ENCODE measurements at regions not wholly inside any gene's neighbourhood (a gene's known extent, or its start where the extent isn't known, plus 50 kb on each side); places are given as distances from the start of the nearest gene placed in this dataset.

DNA sequence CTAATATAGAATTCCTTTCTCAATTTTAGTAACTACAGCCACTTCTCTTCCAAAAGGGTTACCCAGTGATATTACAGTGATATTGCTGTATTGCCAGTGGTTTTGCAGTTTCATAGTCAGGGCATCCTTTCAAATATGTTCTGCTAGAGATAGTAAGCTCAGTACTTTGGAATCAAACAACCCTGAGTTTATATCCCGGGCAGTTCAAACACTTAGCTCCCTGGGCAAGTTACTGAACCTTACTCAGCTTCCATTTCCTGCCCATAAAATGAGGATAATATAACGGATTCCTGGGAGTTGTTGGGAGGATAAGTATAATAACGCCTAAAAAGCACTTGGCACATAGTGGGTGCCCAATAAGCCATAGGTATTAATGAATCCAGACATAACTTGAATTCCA lies 212.6 kb upstream of the PARD3B start:
- no peak for DNase-seq (ENCODE audit: insufficient read length, low spot score)
- no peak for FAIRE-seq
- TF ChIP-seq, protein P1, sequence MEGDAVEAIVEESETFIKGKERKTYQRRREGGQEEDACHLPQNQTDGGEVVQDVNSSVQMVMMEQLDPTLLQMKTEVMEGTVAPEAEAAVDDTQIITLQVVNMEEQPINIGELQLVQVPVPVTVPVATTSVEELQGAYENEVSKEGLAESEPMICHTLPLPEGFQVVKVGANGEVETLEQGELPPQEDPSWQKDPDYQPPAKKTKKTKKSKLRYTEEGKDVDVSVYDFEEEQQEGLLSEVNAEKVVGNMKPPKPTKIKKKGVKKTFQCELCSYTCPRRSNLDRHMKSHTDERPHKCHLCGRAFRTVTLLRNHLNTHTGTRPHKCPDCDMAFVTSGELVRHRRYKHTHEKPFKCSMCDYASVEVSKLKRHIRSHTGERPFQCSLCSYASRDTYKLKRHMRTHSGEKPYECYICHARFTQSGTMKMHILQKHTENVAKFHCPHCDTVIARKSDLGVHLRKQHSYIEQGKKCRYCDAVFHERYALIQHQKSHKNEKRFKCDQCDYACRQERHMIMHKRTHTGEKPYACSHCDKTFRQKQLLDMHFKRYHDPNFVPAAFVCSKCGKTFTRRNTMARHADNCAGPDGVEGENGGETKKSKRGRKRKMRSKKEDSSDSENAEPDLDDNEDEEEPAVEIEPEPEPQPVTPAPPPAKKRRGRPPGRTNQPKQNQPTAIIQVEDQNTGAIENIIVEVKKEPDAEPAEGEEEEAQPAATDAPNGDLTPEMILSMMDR (IDR thresholded peaks at IDR 0.05; ENCODE audit: insufficient read depth, missing control alignments) = no peak

DNA sequence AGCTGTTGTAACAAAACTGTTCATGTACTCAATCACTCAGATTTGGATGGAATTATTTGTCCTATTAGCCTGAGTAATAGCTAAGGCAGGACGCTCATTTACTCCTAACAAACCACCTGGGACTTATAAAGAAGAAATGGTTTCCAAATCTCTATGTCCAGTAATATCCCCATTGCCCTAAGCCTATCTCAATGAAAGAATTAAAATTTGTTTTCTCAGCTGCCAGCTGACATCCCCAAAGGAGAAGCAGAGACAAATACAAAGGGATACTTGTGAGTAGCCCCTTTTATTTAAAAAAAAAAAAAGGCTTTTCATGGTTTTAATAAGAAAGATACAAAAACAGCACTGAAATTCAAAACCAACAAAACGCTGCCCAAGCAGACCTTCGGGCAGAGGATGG lies 211.4 kb upstream of the PARD3B start:
- TF ChIP-seq, protein P1 (IDR thresholded peaks at IDR 0.05; ENCODE audit: insufficient read depth, missing control alignments) = no peak
- DNase-seq (ENCODE audit: insufficient read length, low spot score) = no peak
- FAIRE-seq = no peak

DNA sequence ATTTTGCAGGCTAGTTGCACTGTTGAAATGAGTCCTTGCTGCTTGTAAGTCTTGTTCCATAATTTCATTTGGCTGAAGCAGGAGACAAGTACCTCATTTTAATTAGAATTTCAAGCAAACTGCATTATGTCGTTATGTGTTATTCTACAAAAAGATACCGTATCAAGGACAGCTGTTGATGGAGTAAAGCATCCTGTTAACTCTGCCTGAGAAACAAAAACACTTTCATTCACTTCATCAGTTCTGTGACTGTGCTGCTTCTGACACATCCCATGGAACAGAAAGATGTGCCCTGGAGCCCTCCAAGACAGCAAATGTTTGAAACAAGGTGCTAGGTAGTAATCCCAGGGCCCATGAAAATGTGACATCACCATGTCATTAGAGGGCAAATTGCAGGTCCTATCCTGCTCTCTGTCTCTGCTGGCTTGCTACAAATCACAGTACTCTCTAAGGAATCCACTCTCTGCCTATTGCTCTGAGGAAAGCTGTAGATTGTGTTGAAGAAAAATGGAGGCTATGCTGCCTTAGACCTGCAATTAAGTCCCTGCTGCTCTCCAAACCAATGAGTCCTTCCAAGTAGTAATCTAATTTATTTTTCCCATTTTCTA lies 209.7 kb upstream of the PARD3B start:
- TF ChIP-seq, protein P1 (IDR thresholded peaks at IDR 0.05; ENCODE audit: insufficient read depth, missing control alignments) = no peak
- no peak for DNase-seq (ENCODE audit: insufficient read length, low spot score)
- no peak for FAIRE-seq

DNA sequence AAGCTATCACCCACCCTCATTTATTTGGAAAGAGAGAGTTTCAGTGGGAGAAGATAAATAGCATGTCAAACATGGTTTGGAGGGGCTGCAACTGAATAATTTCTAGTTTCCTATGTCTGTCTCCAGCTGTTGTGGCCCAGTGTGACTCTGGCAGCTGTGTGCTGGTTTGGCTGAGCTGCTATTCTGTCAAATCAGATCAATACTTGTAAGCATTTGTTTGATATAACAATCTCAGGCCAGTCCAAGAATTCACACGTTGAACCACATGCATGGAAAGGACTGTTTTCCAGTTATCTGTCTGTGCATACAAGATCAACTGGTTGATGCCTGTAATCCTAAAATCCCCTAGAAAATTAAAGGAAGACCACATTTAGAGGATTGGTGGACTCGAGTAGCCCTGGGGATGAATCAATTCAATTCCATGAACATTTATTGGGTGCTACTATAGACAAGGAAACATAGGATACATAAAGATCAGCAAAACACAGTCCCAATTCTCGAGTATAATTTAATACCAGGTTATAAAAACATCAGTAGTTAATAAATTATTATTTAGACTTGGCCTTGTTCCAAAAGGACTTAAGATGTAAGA lies 209.0 kb upstream of the PARD3B start:
- TF ChIP-seq, protein P1 (IDR thresholded peaks at IDR 0.05; ENCODE audit: insufficient read depth, missing control alignments) = no peak
- FAIRE-seq = no peak
- no peak for DNase-seq (ENCODE audit: insufficient read length, low spot score)

DNA sequence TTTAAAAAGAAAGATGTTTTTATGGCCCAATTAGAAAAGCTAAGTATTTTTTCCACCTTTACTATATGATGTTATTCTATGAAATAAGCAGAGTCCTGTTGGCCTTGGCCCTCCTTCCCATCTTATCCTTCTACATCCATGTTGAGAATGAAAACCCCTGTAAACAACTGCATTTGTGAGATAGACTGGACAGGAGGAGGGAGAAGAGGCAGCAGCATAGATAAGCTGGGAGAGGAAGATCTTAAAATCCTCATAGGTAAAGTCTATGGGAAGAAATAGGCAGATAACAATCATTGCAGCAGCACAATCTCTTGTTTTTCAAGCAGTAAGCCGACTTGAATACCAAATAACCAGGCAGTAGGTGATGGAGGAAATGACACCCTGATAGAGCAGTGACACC lies 207.6 kb upstream of the PARD3B start:
- TF ChIP-seq, protein P1 (IDR thresholded peaks at IDR 0.05; ENCODE audit: insufficient read depth, missing control alignments) = no peak
- DNase-seq (ENCODE audit: insufficient read length, low spot score) (no peak), FAIRE-seq (no peak)

DNA sequence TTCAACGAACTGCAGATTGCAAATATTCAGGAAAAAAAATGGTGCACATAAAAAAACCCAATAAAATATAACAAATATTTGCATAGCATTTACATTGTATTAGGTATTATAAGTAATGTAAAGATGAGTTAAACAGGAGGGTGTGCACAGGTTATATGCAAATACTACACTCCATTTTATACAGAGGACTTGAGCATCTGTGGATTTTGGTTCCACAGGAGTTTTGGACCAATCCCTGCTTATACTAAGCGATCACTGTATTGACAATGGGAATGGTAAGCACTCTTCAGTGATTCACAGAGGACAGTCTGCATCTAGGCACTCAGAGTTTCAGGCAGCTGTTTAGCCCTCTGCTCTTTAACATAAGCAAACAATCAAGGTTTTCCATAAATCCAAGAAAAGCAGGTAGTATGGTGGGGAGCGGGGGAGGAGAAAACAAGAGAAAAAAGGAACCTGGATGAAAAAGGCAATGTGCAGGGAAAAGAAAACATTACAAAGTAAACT lies 206.0 kb upstream of the PARD3B start:
- FAIRE-seq (no peak), DNase-seq (ENCODE audit: insufficient read length, low spot score) (no peak)
- TF ChIP-seq, protein P1 (IDR thresholded peaks at IDR 0.05; ENCODE audit: insufficient read depth, missing control alignments) = no peak

DNA sequence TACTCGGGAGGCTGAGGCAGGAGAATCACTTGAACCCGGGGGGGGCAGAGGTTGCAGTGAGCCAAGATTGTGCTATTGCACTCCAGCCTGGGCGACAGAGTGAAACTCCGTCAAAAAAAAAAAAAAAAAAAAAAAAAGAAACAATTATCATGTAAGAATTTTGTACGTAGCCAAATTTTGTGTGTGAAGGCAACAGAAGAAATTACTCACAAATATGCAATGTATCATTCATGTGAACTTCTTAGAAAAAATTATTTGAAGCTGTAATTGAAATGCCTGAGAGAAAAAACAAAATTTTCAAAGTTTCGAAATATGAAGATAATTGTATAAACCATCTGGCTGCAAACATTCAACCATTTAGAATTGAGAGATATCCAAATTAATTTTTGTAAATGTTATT lies 204.8 kb upstream of the PARD3B start:
- FAIRE-seq = no peak
- no peak for DNase-seq (ENCODE audit: insufficient read length, low spot score)
- TF ChIP-seq, protein P1 (IDR thresholded peaks at IDR 0.05; ENCODE audit: insufficient read depth, missing control alignments) = no peak
